GM23248 (cell line): ENCODE measurements at regions not wholly inside any gene's neighbourhood (a gene's known extent, or its start where the extent isn't known, plus 50 kb on each side); places are given as distances from the start of the nearest gene placed in this dataset.
A peak's percentile ranks its signal among the peaks of the same experiment; 100 is the strongest.

Experiments
- DNase-seq: peaks from one replicate; pipeline ENCODE4 v3.0.0-alpha.2; 2015
- H2AFZ ChIP-seq: fragments of 200-600 bp; sonication (generic); 2 replicates; pipeline ENCODE4 v1.6.1; 2016; ENCODE audit warnings: antibody characterized with exemption
- H3F3A ChIP-seq: fragments of 200-600 bp; sonication (generic); 2 replicates; pipeline ENCODE4 v1.6.1; 2016; ENCODE audit warnings: mild to moderate bottlenecking, antibody characterized with exemption, mixed run types; ENCODE audit not compliant: insufficient read depth
- H3K27ac ChIP-seq: fragments of 200-600 bp; sonication (generic); 2 replicates; pipeline ENCODE4 v1.5.1; 2016; ENCODE audit warnings: mild to moderate bottlenecking
- H3K27me3 ChIP-seq: fragments of 200-600 bp; sonication (generic); replicated peaks from 2 replicates; pipeline ENCODE4 v1.6.1; 2016; ENCODE audit warnings: mild to moderate bottlenecking; ENCODE audit not compliant: insufficient read depth
- H3K36me3 ChIP-seq: fragments of 200-600 bp; sonication (generic); 2 replicates; pipeline ENCODE4 v1.6.1; 2016; ENCODE audit warnings: low read depth, mild to moderate bottlenecking
- H3K4me1 ChIP-seq: fragments of 200-600 bp; sonication (generic); 2 replicates; pipeline ENCODE4 v1.6.1; 2016; ENCODE audit warnings: mild to moderate bottlenecking; ENCODE audit not compliant: insufficient read depth
- H3K4me2 ChIP-seq: fragments of 200-600 bp; sonication (generic); one replicate; pipeline ENCODE4 v1.6.1; 2016; ENCODE audit warnings: mild to moderate bottlenecking; ENCODE audit not compliant: unreplicated experiment
- H3K4me3 ChIP-seq: fragments of 200-600 bp; sonication (generic); 2 replicates; pipeline ENCODE4 v1.5.1; 2016; ENCODE audit warnings: mild to moderate bottlenecking
- H3K79me2 ChIP-seq: fragments of 200-600 bp; sonication (generic); 2 replicates; pipeline ENCODE4 v1.6.1; 2016; ENCODE audit warnings: mild to moderate bottlenecking; ENCODE audit not compliant: insufficient read depth
- H3K9ac ChIP-seq: fragments of 200-600 bp; sonication (generic); 2 replicates; pipeline ENCODE4 v1.6.1; 2016; ENCODE audit warnings: mild to moderate bottlenecking
- H3K9me2 ChIP-seq: fragments of 200-600 bp; sonication (generic); 2 replicates; pipeline ENCODE4 v1.6.1; 2016; ENCODE audit warnings: mixed run types, mild to moderate bottlenecking, moderate library complexity; ENCODE audit not compliant: insufficient read depth
- H3K9me3 ChIP-seq: fragments of 200-600 bp; sonication (generic); one replicate; pipeline ENCODE4 v1.6.1; 2017; ENCODE audit warnings: low read depth
- H4K20me1 ChIP-seq: fragments of 200-600 bp; sonication (generic); 2 replicates; pipeline ENCODE4 v1.6.0; 2016; ENCODE audit not compliant: insufficient read depth
- EZH2 ChIP-seq: fragments of 200-600 bp; sonication (generic); IDR thresholded peaks from 2 replicates; pipeline ENCODE4 v1.6.1; 2018; ENCODE audit warnings: antibody characterized with exemption, mild to moderate bottlenecking; ENCODE audit not compliant: insufficient read depth, poor library complexity, severe bottlenecking
- EZH2phosphoT487 ChIP-seq: fragments of 200-600 bp; sonication (generic); IDR thresholded peaks from 2 replicates; pipeline ENCODE4 v1.6.1; 2018; ENCODE audit warnings: antibody characterized with exemption, moderate library complexity, mild to moderate bottlenecking, low read depth; ENCODE audit not compliant: insufficient read depth
- WGBS, 2 experiments: methylation state at CpG; one replicate each; pipeline ENCODE4 v1.1.6; 2015 to 2017; ENCODE audit warnings: low lambda C conversion rate in 2 of 2, low coverage in 1 of 2; ENCODE audit errors: missing lambda C conversion rate in 2 of 2; 5-methylcytosine and 5-hydroxymethylcytosine counted together
- in situ Hi-C: fragments of 300-500 bp; cut with MboI; formaldehyde crosslinking; loops from 2 replicates; pipeline ENCODE4 v1.15.0; 2020

GRCh38 chr12:46473634-46474329, 101.2 kb upstream of the SLC38A2 start:
- Histone ChIP-seq H4K20me1 (no peaks in the 10 kb centered on the region), H3K27ac (peak overlapping the region; percentile 68), H3K4me3 (peak overlapping the region; percentile 41), H3K9me2 (no peaks in the 10 kb centered on the region), H2AFZ (peak overlapping the region; percentile 59), H3K79me2 (0 out of 2 replicates have a peak, but pooled peaks cover 6% of the 10 kb centered on the region), H3K27me3 (no peaks in the 10 kb centered on the region), H3F3A (peaks cover 36% of the 10 kb centered on the region), H3K9me3 (no peaks in the 10 kb centered on the region), H3K4me2 (peak overlapping the region; percentile 68), H3K4me1 (peaks cover 46% of the 10 kb centered on the region), H3K36me3 (no peaks in the 10 kb centered on the region), H3K9ac (peak overlapping the region; percentile 43)
- TF ChIP-seq EZH2phosphoT487 (no peak; the same call in 1 of the 2 replicates), EZH2 (no peak)
- 11 to 12% methylated on average over 8 of the region's 8 CpGs for WGBS, 2 experiments
- in situ Hi-C loops, result no loop called here
- peak; percentile 94 for DNase-seq

- 0 out of 2 replicates have a peak, but pooled peaks cover 6% of the 10 kb centered on the region for H3K79me2 ChIP-seq
- peak overlapping the region; percentile 59; the same call in 1 of the 2 replicates for H2AFZ ChIP-seq
- H3K27me3 ChIP-seq, result no peaks in the 10 kb centered on the region
- DNase-seq, result no peak
- H3K9me3 ChIP-seq, result no peaks in the 10 kb centered on the region
- peak overlapping the region; percentile 68 for H3K4me2 ChIP-seq
- in situ Hi-C loops, result no loop called here
- H3K27ac ChIP-seq, result peak overlapping the region; percentile 68
- H3K4me3 ChIP-seq, result 0 out of 2 replicates have a peak overlapping the region, but pooled peaks have one; percentile 41
- H4K20me1 ChIP-seq, result no peaks in the 10 kb centered on the region
- H3K9me2 ChIP-seq, result no peaks in the 10 kb centered on the region
- peaks cover 46% of the 10 kb centered on the region for H3K4me1 ChIP-seq
- peak overlapping the region; percentile 43 for H3K9ac ChIP-seq
- 49 to 55% methylated on average over 4 of the region's 4 CpGs for WGBS, 2 experiments
- TF ChIP-seq EZH2, result no peak
- TF ChIP-seq EZH2phosphoT487, result no peak
- no peaks in the 10 kb centered on the region for H3K36me3 ChIP-seq
- H3F3A ChIP-seq, result peaks cover 36% of the 10 kb centered on the region
These were observed 100.5 kb upstream of the SLC38A2 start for GRCh38 chr12:46472893-46473633.

DNA sequence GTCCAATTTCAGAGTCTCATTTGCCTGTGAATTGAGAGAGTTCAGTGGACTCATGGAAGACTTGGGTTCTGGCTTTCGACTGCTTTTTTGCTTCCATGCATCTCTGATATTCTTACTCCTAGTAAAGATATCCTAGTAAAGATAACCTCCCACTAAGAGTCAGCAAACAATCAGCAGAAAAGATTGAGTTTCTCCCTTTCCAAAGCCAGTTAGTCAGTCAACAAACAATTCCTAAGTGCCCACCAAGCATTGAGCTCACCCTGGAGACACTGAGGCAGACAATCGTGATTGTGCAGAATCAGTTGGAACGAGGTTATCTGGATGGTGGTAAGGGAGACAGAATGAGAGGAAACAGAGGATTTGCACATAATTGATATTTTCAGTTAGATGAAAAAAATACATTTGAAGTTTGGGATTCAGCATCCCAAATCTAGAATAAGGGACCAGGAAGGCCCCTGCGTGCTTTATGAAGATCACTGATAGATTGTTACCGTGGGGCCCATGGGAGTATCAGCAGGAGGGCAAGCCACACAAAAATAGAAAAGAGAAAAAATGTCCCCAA, 99.7 kb upstream of the SLC38A2 start:
- 96 to 98% methylated on average over 5 of the region's 5 CpGs for WGBS, 2 experiments
- TF ChIP-seq EZH2phosphoT487 (no peak), EZH2 (no peak)
- H3K27me3 ChIP-seq, result no peaks in the 10 kb centered on the region
- DNase-seq, result no peak
- in situ Hi-C loops, result no loop called here
- H3F3A ChIP-seq, result peaks cover 36% of the 10 kb centered on the region
- H3K4me1 ChIP-seq, result peaks cover 41% of the 10 kb centered on the region
- no peak overlapping the region for H3K9ac ChIP-seq
- no peak overlapping the region for H3K4me3 ChIP-seq
- H3K36me3 ChIP-seq, result no peaks in the 10 kb centered on the region
- no peaks in the 10 kb centered on the region for H3K9me2 ChIP-seq
- H4K20me1 ChIP-seq, result no peaks in the 10 kb centered on the region
- no peak overlapping the region for H3K27ac ChIP-seq
- H3K4me2 ChIP-seq, result no peak overlapping the region
- 0 out of 2 replicates have a peak, but pooled peaks cover 6% of the 10 kb centered on the region for H3K79me2 ChIP-seq
- H3K9me3 ChIP-seq, result no peaks in the 10 kb centered on the region
- H2AFZ ChIP-seq, result no peak overlapping the region

- Histone ChIP-seq H3K9me2 (no peaks in the 10 kb centered on the region), H3F3A (peaks cover 36% of the 10 kb centered on the region), H3K27me3 (no peaks in the 10 kb centered on the region), H3K9me3 (no peaks in the 10 kb centered on the region), H3K4me2 (no peak overlapping the region), H3K79me2 (0 out of 2 replicates have a peak, but pooled peaks cover 6% of the 10 kb centered on the region), H3K27ac (no peak overlapping the region), H3K4me1 (peaks cover 41% of the 10 kb centered on the region), H4K20me1 (no peaks in the 10 kb centered on the region), H2AFZ (no peak overlapping the region), H3K36me3 (no peaks in the 10 kb centered on the region), H3K9ac (no peak overlapping the region), H3K4me3 (no peak overlapping the region)
- in situ Hi-C loops, result no loop called here
- no peak for TF ChIP-seq EZH2
- no peak for TF ChIP-seq EZH2phosphoT487
- DNase-seq, result no peak
- 87 to 91% methylated on average over 2 of the region's 2 CpGs for WGBS, 2 experiments
These were observed 98.8 kb upstream of the SLC38A2 start for GRCh38 chr12:46471404-46471803.
